Keratinocyte (primary cell): ENCODE measurements at regions not wholly inside any gene's neighbourhood (a gene's known extent, or its start where the extent isn't known, plus 50 kb on each side); places are given as distances from the start of the nearest gene placed in this dataset.

Experiments used
- DNase-seq: peaks from one replicate; pipeline ENCODE4 v3.0.0-alpha.2; 2011; ENCODE audit warnings: low read depth, missing footprints, low spot score
- FAIRE-seq: peaks from 2 replicates; lab custom pipeline; 2011; peaks lifted over from hg19 to GRCh38; lab: Jason Lieb, UNC
- H2AFZ ChIP-seq: 2 replicates; pipeline ENCODE4 v1.6.0; 2012; ENCODE audit warnings: low read length, control low read depth, inconsistent platforms; ENCODE audit not compliant: control insufficient read depth
- H3K27ac ChIP-seq: 2 replicates; pipeline ENCODE4 v1.5.1; 2011; ENCODE audit warnings: low read length; ENCODE audit not compliant: control insufficient read depth, insufficient read depth
- H3K27me3 ChIP-seq: 3 replicates; pipeline ENCODE4 v1.6.0; 2011; ENCODE audit warnings: low read length; ENCODE audit not compliant: control insufficient read depth, insufficient read depth; ENCODE audit errors: extremely low read depth
- H3K36me3 ChIP-seq, 2 experiments: 2 replicates in 1 of 2; 3 replicates in 1 of 2; pipeline ENCODE4 v1.5.1; 2011; ENCODE audit warnings: low read length in 2 of 2, mild to moderate bottlenecking in 1 of 2; ENCODE audit not compliant: control insufficient read depth in 2 of 2, insufficient read depth in 2 of 2; ENCODE audit errors: extremely low read depth in 1 of 2
- H3K4me1 ChIP-seq: 3 replicates; pipeline ENCODE4 v1.5.1; 2011; ENCODE audit warnings: low read length; ENCODE audit not compliant: control insufficient read depth, insufficient read depth; ENCODE audit errors: extremely low read depth
- H3K4me2 ChIP-seq: 3 replicates; pipeline ENCODE4 v1.6.0; 2011; ENCODE audit warnings: low read depth, low read length; ENCODE audit not compliant: control insufficient read depth, insufficient read depth; ENCODE audit errors: extremely low read depth
- H3K4me3 ChIP-seq, 3 experiments: fragments of 200-600 bp in 1 of 3; sonication (generic) in 1 of 3; 2 replicates in 2 of 3; 3 replicates in 1 of 3; pipeline ENCODE4 v1.5.1; 2011 to 2016; ENCODE audit warnings: low read length in 3 of 3, mild to moderate bottlenecking in 3 of 3, control low read depth in 2 of 3, inconsistent platforms in 1 of 3, low read depth in 1 of 3, mixed read lengths in 1 of 3, mixed run types in 1 of 3, moderate library complexity in 1 of 3; ENCODE audit not compliant: control insufficient read depth in 2 of 3, insufficient read depth in 2 of 3; ENCODE audit errors: extremely low read depth in 1 of 3
- H3K79me2 ChIP-seq: 2 replicates; pipeline ENCODE4 v1.6.0; 2012; ENCODE audit warnings: low read length; ENCODE audit not compliant: control insufficient read depth, insufficient read depth
- H3K9ac ChIP-seq: 3 replicates; pipeline ENCODE4 v1.6.0; 2011; ENCODE audit warnings: low read length; ENCODE audit not compliant: control insufficient read depth, insufficient read depth; ENCODE audit errors: extremely low read depth
- H3K9me1 ChIP-seq: 3 replicates; pipeline ENCODE4 v1.6.0; 2011; ENCODE audit warnings: low read length; ENCODE audit not compliant: control insufficient read depth, insufficient read depth; ENCODE audit errors: extremely low read depth
- H3K9me3 ChIP-seq: 2 replicates; pipeline ENCODE4 v1.5.1; 2012; ENCODE audit warnings: low read depth, low read length; ENCODE audit not compliant: control insufficient read depth
- H4K20me1 ChIP-seq: 3 replicates; pipeline ENCODE4 v1.6.0; 2011; ENCODE audit warnings: low read length; ENCODE audit not compliant: control insufficient read depth, insufficient read depth; ENCODE audit errors: extremely low read depth
- EZH2 ChIP-seq: IDR thresholded peaks from one replicate; pipeline ENCODE4 v1.6.1; 2012; ENCODE audit warnings: inconsistent platforms, mild to moderate bottlenecking, low read length, moderate library complexity
- dilution Hi-C: fragments of 300-500 bp; cut with MboI; formaldehyde crosslinking; loops from one replicate; pipeline ENCODE4 v1.7.0; 2020; ENCODE audit warnings: low sequenced_read_pairs; ENCODE audit not compliant: extremely low pct_ligation_motif_present
- TF ChIP-seq, protein P1 (sequence below), 3 experiments: IDR thresholded peaks in 1 of 3; conservative IDR thresholded peaks in 1 of 3; optimal IDR thresholded peaks in 1 of 3; 2 replicates in 2 of 3; 3 replicates in 1 of 3; pipeline versions ENCODE3 to v1.5.1; 2011; ENCODE audit warnings: low read length in 3 of 3, mild to moderate bottlenecking in 3 of 3, moderate library complexity in 2 of 3, control low read depth in 1 of 3, inconsistent platforms in 1 of 3; ENCODE audit not compliant: insufficient read depth in 2 of 3; ENCODE audit errors: extremely low read depth in 1 of 3

DNA sequence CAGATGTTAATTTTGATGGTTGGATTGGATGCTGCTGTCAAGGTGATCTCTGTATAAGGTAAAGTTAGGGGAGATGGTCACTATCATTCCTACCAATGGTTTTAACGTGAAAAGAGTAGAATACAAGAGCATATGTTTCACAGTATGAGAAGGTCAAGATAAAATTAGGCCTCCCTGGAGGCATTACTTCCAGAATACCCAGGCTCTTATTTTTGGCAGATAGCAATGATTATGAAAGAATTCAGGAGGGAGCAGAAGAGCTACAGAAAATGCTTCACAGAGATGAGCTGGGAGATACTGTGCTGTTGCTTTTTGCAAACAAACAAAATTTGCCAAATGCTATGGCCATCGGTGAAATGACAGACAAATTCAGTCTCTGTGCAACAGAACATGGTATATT, 547.5 kb upstream of the SPRY2 start:
- no peak overlapping the region for H2AFZ ChIP-seq
- no peaks in the 10 kb centered on the region for H4K20me1 ChIP-seq
- H3K27ac ChIP-seq, result no peak overlapping the region
- H3K9me3 ChIP-seq, result no peaks in the 10 kb centered on the region
- H3K79me2 ChIP-seq, result no peaks in the 10 kb centered on the region
- H3K36me3 ChIP-seq, result no peaks in the 10 kb centered on the region
- H3K27me3 ChIP-seq, result no peaks in the 10 kb centered on the region
- no peaks in the 10 kb centered on the region for H3K4me1 ChIP-seq
- FAIRE-seq (no peak), DNase-seq (no peak)
- no peaks in the 10 kb centered on the region for H3K9me1 ChIP-seq
- no peak overlapping the region for H3K4me3 ChIP-seq
- TF ChIP-seq EZH2, result no peak
- TF ChIP-seq, protein P1, sequence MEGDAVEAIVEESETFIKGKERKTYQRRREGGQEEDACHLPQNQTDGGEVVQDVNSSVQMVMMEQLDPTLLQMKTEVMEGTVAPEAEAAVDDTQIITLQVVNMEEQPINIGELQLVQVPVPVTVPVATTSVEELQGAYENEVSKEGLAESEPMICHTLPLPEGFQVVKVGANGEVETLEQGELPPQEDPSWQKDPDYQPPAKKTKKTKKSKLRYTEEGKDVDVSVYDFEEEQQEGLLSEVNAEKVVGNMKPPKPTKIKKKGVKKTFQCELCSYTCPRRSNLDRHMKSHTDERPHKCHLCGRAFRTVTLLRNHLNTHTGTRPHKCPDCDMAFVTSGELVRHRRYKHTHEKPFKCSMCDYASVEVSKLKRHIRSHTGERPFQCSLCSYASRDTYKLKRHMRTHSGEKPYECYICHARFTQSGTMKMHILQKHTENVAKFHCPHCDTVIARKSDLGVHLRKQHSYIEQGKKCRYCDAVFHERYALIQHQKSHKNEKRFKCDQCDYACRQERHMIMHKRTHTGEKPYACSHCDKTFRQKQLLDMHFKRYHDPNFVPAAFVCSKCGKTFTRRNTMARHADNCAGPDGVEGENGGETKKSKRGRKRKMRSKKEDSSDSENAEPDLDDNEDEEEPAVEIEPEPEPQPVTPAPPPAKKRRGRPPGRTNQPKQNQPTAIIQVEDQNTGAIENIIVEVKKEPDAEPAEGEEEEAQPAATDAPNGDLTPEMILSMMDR (optimal IDR thresholded peaks at IDR 0.05 in 1 of 3, IDR thresholded peaks at IDR 0.05 in 1 of 3, conservative IDR thresholded peaks at IDR 0.05 in 1 of 3; ENCODE audit: extremely low read depth in 1 of 3, insufficient read depth in 2 of 3, low read length in 3 of 3), result no peak
- H3K9ac ChIP-seq, result no peak overlapping the region
- no peak overlapping the region for H3K4me2 ChIP-seq
- dilution Hi-C loops, result no loop called here

DNA sequence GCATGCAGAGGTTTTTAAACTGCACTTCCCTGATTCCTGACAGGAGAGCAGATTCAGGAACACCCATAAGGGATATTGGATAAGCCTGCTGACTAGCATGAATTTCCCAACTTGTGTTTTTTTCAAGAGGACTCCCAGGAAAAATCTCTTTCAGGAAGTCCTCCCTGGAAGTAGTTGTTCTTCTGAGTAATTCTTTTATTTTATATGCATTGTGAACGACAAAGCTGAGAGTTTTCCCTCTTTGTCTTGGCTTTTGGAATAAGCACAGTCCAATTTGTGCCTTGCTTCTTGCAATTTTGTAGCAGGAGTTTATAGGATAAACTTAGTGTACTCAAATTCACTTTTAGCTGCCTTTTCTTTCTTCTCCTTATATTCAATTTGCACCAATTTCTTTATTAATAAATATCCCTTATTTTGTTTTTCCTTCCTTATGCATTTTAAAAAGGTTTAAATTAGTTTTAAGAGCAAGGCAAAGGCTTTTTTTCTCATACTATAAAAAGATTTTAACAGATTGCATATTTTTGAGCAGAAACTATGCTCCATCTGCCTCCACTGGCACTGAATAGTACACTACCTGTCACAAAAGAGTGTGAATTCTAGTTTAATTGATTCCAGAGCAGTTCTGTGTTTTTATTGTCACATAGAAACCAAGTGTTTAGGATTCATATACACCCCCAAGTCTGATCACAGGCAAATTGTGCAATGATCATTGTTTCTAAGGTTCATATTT, 543.3 kb upstream of the SPRY2 start:
- H3K79me2 ChIP-seq, result no peaks in the 10 kb centered on the region
- H3K27ac ChIP-seq, result no peak overlapping the region
- no peak overlapping the region for H3K4me3 ChIP-seq
- DNase-seq, result no peak
- no peak overlapping the region for H3K4me2 ChIP-seq
- H2AFZ ChIP-seq, result no peak overlapping the region
- no peak overlapping the region for H3K9ac ChIP-seq
- no peaks in the 10 kb centered on the region for H3K4me1 ChIP-seq
- dilution Hi-C loops, result no loop called here
- H3K9me3 ChIP-seq, result no peaks in the 10 kb centered on the region
- no peaks in the 10 kb centered on the region for H3K36me3 ChIP-seq
- FAIRE-seq, result no peak
- H3K9me1 ChIP-seq, result no peaks in the 10 kb centered on the region
- TF ChIP-seq, protein P1 (optimal IDR thresholded peaks at IDR 0.05 in 1 of 3, IDR thresholded peaks at IDR 0.05 in 1 of 3, conservative IDR thresholded peaks at IDR 0.05 in 1 of 3; ENCODE audit: extremely low read depth in 1 of 3, insufficient read depth in 2 of 3, low read length in 3 of 3), result no peak
- no peak for TF ChIP-seq EZH2
- no peaks in the 10 kb centered on the region for H3K27me3 ChIP-seq
- no peaks in the 10 kb centered on the region for H4K20me1 ChIP-seq
